ENCODE measurements at regions not wholly inside any gene's neighbourhood (a gene's known extent, or its start where the extent isn't known, plus 50 kb on each side); places are given as distances from the start of the nearest gene placed in this dataset.

GRCh38 chr12:77239617-77240016 lies 174.2 kb upstream of the E2F7 start:
- H3K4me3 ChIP-seq (ENCODE audit: low read depth in 2 of 2, low read length in 2 of 2): no peak overlapping the region
- no peak for DNase-seq (ENCODE audit: low read depth, low spot score)
- no peaks in the 10 kb centered on the region for H3K36me3 ChIP-seq (ENCODE audit: control insufficient read depth, insufficient read depth, low read length)
- no peaks in the 10 kb centered on the region for H3K27me3 ChIP-seq (ENCODE audit: control insufficient read depth, insufficient read depth, low read length)
- POLR2A ChIA-PET: no interaction called here
- no peak overlapping the region for H3K27ac ChIP-seq (ENCODE audit: low read length)
- no TSS peak for BruUV-seq (replicated peaks)
- TF ChIP-seq TCF7L2 (IDR thresholded peaks at IDR 0.05; ENCODE audit: low read depth, low read length) (no peak), POLR2AphosphoS5 (IDR thresholded peaks at IDR 0.05; ENCODE audit: low read depth, low read length) (no peak), CTCF (IDR thresholded peaks at IDR 0.05) (no peak), SIN3A (IDR thresholded peaks at IDR 0.05; ENCODE audit: borderline replicate concordance, insufficient read depth, low read depth, low read length) (no peak)
- TF ChIP-seq, protein P1, sequence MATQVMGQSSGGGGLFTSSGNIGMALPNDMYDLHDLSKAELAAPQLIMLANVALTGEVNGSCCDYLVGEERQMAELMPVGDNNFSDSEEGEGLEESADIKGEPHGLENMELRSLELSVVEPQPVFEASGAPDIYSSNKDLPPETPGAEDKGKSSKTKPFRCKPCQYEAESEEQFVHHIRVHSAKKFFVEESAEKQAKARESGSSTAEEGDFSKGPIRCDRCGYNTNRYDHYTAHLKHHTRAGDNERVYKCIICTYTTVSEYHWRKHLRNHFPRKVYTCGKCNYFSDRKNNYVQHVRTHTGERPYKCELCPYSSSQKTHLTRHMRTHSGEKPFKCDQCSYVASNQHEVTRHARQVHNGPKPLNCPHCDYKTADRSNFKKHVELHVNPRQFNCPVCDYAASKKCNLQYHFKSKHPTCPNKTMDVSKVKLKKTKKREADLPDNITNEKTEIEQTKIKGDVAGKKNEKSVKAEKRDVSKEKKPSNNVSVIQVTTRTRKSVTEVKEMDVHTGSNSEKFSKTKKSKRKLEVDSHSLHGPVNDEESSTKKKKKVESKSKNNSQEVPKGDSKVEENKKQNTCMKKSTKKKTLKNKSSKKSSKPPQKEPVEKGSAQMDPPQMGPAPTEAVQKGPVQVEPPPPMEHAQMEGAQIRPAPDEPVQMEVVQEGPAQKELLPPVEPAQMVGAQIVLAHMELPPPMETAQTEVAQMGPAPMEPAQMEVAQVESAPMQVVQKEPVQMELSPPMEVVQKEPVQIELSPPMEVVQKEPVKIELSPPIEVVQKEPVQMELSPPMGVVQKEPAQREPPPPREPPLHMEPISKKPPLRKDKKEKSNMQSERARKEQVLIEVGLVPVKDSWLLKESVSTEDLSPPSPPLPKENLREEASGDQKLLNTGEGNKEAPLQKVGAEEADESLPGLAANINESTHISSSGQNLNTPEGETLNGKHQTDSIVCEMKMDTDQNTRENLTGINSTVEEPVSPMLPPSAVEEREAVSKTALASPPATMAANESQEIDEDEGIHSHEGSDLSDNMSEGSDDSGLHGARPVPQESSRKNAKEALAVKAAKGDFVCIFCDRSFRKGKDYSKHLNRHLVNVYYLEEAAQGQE (IDR thresholded peaks at IDR 0.05; ENCODE audit: insufficient read depth in 1 of 2, low read depth in 2 of 2, low read length in 1 of 2): no peak
- H3K4me1 ChIP-seq (ENCODE audit: control insufficient read depth, insufficient read depth, low read length): no peaks in the 10 kb centered on the region
- intact Hi-C loops (cut with micrococcal nuclease; ENCODE audit: unreplicated experiment) (no loop called here), in situ Hi-C loops (cut with HindIII; ENCODE audit: low pct_unique_long_range_greater_than_20kb, low sequenced_read_pairs) (no loop called here)
- ATAC-seq: no peak
- H3K9me3 ChIP-seq (ENCODE audit: control insufficient read depth, insufficient read depth, low read depth, low read length): no peaks in the 10 kb centered on the region
- CTCF ChIA-PET: no interaction called here

DNA sequence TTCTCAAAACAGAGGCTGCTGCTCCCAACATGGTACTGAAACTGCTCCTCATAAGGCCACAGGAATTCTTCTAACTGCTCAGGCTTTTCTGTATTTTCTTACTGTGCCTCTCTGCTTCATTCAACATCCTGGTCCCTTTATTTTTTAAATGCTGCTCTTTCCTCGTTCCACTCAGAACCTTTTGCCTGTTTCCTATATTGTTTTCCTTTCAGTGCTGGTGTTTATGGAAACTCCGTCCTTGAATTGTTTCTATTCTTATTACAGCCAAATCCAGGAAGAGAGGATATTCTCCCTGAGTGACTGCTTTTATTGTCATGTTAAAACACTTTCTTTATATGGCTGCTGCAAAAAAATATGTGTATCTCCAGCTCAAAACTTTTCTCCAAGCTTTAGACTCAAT lies 173.0 kb upstream of the E2F7 start:
- TF ChIP-seq POLR2AphosphoS5 (IDR thresholded peaks at IDR 0.05; ENCODE audit: low read depth, low read length): no peak
- TF ChIP-seq, protein P1 (IDR thresholded peaks at IDR 0.05; ENCODE audit: insufficient read depth in 1 of 2, low read depth in 2 of 2, low read length in 1 of 2): no peak
- no peak for TF ChIP-seq CTCF (IDR thresholded peaks at IDR 0.05)
- TF ChIP-seq TCF7L2 (IDR thresholded peaks at IDR 0.05; ENCODE audit: low read depth, low read length): no peak
- TF ChIP-seq SIN3A (IDR thresholded peaks at IDR 0.05; ENCODE audit: borderline replicate concordance, insufficient read depth, low read depth, low read length): no peak
- H3K4me3 ChIP-seq (ENCODE audit: low read depth in 2 of 2, low read length in 2 of 2): no peak overlapping the region
- in situ Hi-C loops (cut with HindIII; ENCODE audit: low pct_unique_long_range_greater_than_20kb, low sequenced_read_pairs) (no loop called here), intact Hi-C loops (cut with micrococcal nuclease; ENCODE audit: unreplicated experiment) (no loop called here)
- H3K36me3 ChIP-seq (ENCODE audit: control insufficient read depth, insufficient read depth, low read length): no peaks in the 10 kb centered on the region
- ATAC-seq (no peak), DNase-seq (ENCODE audit: low read depth, low spot score) (no peak)
- H3K4me1 ChIP-seq (ENCODE audit: control insufficient read depth, insufficient read depth, low read length): no peaks in the 10 kb centered on the region
- no peak overlapping the region for H3K27ac ChIP-seq (ENCODE audit: low read length)
- H3K9me3 ChIP-seq (ENCODE audit: control insufficient read depth, insufficient read depth, low read depth, low read length): no peaks in the 10 kb centered on the region
- CTCF ChIA-PET: no interaction called here
- POLR2A ChIA-PET: no interaction called here
- H3K27me3 ChIP-seq (ENCODE audit: control insufficient read depth, insufficient read depth, low read length): no peaks in the 10 kb centered on the region
- BruUV-seq (replicated peaks): no TSS peak

Data from Panc1 (cell line).